ENCODE measurements at regions not wholly inside any gene's neighbourhood (a gene's known extent, or its start where the extent isn't known, plus 50 kb on each side); places are given as distances from the start of the nearest gene placed in this dataset.

GRCh38 chr5:111995701-111996100 lies 238.7 kb upstream of the NREP start:
- TF ChIP-seq CTCF (IDR thresholded peaks at IDR 0.05) (no peak), POLR2A (IDR thresholded peaks at IDR 0.05) (no peak)

Measured in prostate gland (tissue), 2 donors.